ENCODE measurements at regions not wholly inside any gene's neighbourhood (a gene's known extent, or its start where the extent isn't known, plus 50 kb on each side); places are given as distances from the start of the nearest gene placed in this dataset.
"Not testable (repeated sequence)": the region's sequence is repeated elsewhere in the genome, so short reads cannot be mapped to it uniquely, and the experiment has no call there.

DNA sequence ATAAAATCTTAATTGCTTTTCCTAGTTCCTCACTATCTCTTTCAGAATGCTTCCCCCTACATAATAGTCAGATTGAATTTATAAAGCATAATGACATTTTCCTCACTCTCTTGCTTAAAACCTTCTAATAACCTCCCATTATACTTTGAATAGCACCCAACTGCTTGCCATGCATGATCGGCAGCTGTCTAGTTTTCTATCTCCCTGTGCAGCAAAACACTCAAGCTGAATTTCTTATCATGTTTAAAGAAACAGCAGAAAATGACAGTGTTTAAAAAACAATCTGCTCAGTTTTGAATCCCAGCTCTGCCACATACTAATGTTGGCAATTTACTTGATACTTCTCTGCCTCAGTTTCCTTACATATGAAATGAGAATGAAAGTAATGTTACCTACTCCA lies 947.1 kb upstream of the HS3ST1 start:
- DNase-seq (ENCODE audit: low read depth, low spot score) = no peak
- no peaks in the 10 kb centered on the region for H3K4me1 ChIP-seq (ENCODE audit: control insufficient read depth, insufficient read depth, low read length)
- H3K4me3 ChIP-seq (ENCODE audit: low read length) = no peak overlapping the region
- H3K36me3 ChIP-seq (ENCODE audit: control insufficient read depth, insufficient read depth, low read length) = no peaks in the 10 kb centered on the region
- H3K9me3 ChIP-seq (ENCODE audit: control insufficient read depth, insufficient read depth, low read length) = no peaks in the 10 kb centered on the region
- WGBS (ENCODE audit: insufficient coverage, insufficient read length) = no CpG with 5 or more reads among the region's 1 CpG
- no peak overlapping the region for H3K27ac ChIP-seq (ENCODE audit: low read length)
- no peaks in the 10 kb centered on the region for H3K27me3 ChIP-seq (ENCODE audit: control insufficient read depth, insufficient read depth, low read length)

GRCh38 chr4:12365869-12366268 lies 937.2 kb upstream of the HS3ST1 start:
- not testable (repeated sequence) for H3K36me3 ChIP-seq (ENCODE audit: control insufficient read depth, insufficient read depth, low read length); H3K27me3 ChIP-seq (ENCODE audit: control insufficient read depth, insufficient read depth, low read length); DNase-seq (ENCODE audit: low read depth, low spot score)

DNA sequence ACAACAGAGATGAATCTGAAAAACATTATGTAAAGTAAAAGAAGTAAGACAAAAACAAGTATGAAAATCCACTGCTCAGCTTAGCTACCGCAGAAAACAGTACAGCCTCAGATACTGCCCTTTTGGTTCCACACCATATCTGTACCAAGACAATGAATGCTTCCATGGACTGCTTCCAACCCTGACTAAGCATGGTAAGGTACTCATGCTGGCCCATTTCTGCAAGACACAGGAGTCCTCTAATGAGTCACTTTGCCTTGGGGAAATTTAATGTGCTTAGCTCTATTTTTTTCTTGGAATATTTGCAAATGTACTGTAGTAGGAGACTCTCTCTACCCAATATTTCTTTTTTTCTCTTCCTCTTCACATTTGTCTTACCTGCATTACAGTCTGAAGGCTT lies 931.7 kb upstream of the HS3ST1 start:
- no peak for DNase-seq (ENCODE audit: low read depth, low spot score)
- H3K36me3 ChIP-seq (ENCODE audit: control insufficient read depth, insufficient read depth, low read length) = no peaks in the 10 kb centered on the region

More at GRCh38 chr4:12365869-12366268, 937.2 kb upstream of the HS3ST1 start:
- H3K27ac ChIP-seq (ENCODE audit: low read length); H3K4me3 ChIP-seq (ENCODE audit: low read length); H3K9me3 ChIP-seq (ENCODE audit: control insufficient read depth, insufficient read depth, low read length); H3K4me1 ChIP-seq (ENCODE audit: control insufficient read depth, insufficient read depth, low read length): not testable (repeated sequence)
- WGBS (ENCODE audit: insufficient coverage, insufficient read length) = no CpG with 5 or more reads among the region's 7 CpGs

DNA sequence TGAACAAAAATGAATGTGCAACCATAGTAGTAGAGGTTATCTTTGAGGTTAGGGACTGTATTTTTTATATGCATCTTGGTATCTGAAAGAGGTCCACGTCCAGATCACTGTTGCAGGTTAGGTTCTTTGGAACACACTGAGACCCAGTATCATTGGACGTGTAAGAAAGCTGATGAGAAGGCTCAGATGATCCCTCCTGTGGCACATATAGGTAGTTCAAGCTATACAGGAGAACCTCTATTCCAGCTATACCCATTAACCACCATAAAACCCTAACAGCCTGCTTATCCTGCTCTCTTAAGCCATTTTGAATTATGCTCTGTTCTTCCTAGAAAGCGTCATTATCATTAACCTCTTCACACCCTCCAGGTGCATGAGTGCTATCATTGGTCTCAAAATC lies 930.7 kb upstream of the HS3ST1 start:
- no peaks in the 10 kb centered on the region for H3K4me1 ChIP-seq (ENCODE audit: control insufficient read depth, insufficient read depth, low read length)
- H3K27ac ChIP-seq (ENCODE audit: low read length) = no peak overlapping the region
- no peak overlapping the region for H3K4me3 ChIP-seq (ENCODE audit: low read length)
- no peak for DNase-seq (ENCODE audit: low read depth, low spot score)
- H3K27me3 ChIP-seq (ENCODE audit: control insufficient read depth, insufficient read depth, low read length) = no peaks in the 10 kb centered on the region
- no CpG with 5 or more reads among the region's 3 CpGs for WGBS (ENCODE audit: insufficient coverage, insufficient read length)
- no peaks in the 10 kb centered on the region for H3K36me3 ChIP-seq (ENCODE audit: control insufficient read depth, insufficient read depth, low read length)
- no peaks in the 10 kb centered on the region for H3K9me3 ChIP-seq (ENCODE audit: control insufficient read depth, insufficient read depth, low read length)

More for the DNA sequence above, 931.7 kb upstream of the HS3ST1 start:
- H3K27ac ChIP-seq (ENCODE audit: low read length) = no peak overlapping the region
- H3K9me3 ChIP-seq (ENCODE audit: control insufficient read depth, insufficient read depth, low read length) = no peaks in the 10 kb centered on the region
- H3K4me3 ChIP-seq (ENCODE audit: low read length) = no peak overlapping the region
- WGBS (ENCODE audit: insufficient coverage, insufficient read length) = no CpG with 5 or more reads among the region's 1 CpG
- no peaks in the 10 kb centered on the region for H3K4me1 ChIP-seq (ENCODE audit: control insufficient read depth, insufficient read depth, low read length)
- no peaks in the 10 kb centered on the region for H3K27me3 ChIP-seq (ENCODE audit: control insufficient read depth, insufficient read depth, low read length)

- not testable (repeated sequence) for DNase-seq (ENCODE audit: low read depth, low spot score); H3K4me3 ChIP-seq (ENCODE audit: low read length); H3K36me3 ChIP-seq (ENCODE audit: control insufficient read depth, insufficient read depth, low read length); H3K9me3 ChIP-seq (ENCODE audit: control insufficient read depth, insufficient read depth, low read length); H3K4me1 ChIP-seq (ENCODE audit: control insufficient read depth, insufficient read depth, low read length); H3K27ac ChIP-seq (ENCODE audit: low read length); H3K27me3 ChIP-seq (ENCODE audit: control insufficient read depth, insufficient read depth, low read length)
- WGBS (ENCODE audit: insufficient coverage, insufficient read length) = no CpG with 5 or more reads among the region's 2 CpGs
These were observed 904.4 kb upstream of the HS3ST1 start for GRCh38 chr4:12333083-12333482.

DNA sequence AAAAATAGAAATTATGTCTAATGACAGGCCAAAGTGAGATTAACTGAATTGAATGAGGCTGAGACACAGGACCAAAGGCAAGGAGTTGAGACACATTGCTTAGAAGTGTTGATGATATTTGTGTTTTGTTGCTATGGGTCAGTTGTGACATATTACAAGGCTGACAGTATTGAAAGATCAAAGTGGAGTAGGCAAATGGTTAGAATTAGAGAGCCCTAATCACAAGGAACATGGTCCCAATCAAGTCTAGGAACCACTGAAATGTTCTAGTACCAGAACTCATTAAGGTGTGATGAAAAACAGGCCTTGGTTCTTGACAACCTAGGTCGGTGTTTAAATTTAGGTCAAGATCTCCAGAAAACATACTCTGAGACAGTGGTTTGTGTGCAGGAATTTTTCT lies 896.3 kb upstream of the HS3ST1 start:
- Histone ChIP-seq H3K4me1 (ENCODE audit: control insufficient read depth, insufficient read depth, low read length) (no peaks in the 10 kb centered on the region), H3K4me3 (ENCODE audit: low read length) (no peak overlapping the region), H3K36me3 (ENCODE audit: control insufficient read depth, insufficient read depth, low read length) (no peaks in the 10 kb centered on the region), H3K27me3 (ENCODE audit: control insufficient read depth, insufficient read depth, low read length) (no peaks in the 10 kb centered on the region), H3K9me3 (ENCODE audit: control insufficient read depth, insufficient read depth, low read length) (no peaks in the 10 kb centered on the region), H3K27ac (ENCODE audit: low read length) (no peak overlapping the region)
- no CpG with 5 or more reads among the region's 1 CpG for WGBS (ENCODE audit: insufficient coverage, insufficient read length)
- no peak for DNase-seq (ENCODE audit: low read depth, low spot score)

GRCh38 chr4:12319765-12320164 lies 891.1 kb upstream of the HS3ST1 start:
- Histone ChIP-seq H3K36me3 (ENCODE audit: control insufficient read depth, insufficient read depth, low read length) (no peaks in the 10 kb centered on the region), H3K27me3 (ENCODE audit: control insufficient read depth, insufficient read depth, low read length) (no peaks in the 10 kb centered on the region), H3K9me3 (ENCODE audit: control insufficient read depth, insufficient read depth, low read length) (no peaks in the 10 kb centered on the region), H3K4me1 (ENCODE audit: control insufficient read depth, insufficient read depth, low read length) (no peaks in the 10 kb centered on the region), H3K27ac (ENCODE audit: low read length) (no peak overlapping the region), H3K4me3 (ENCODE audit: low read length) (no peak overlapping the region)
- no peak for DNase-seq (ENCODE audit: low read depth, low spot score)
- no CpG with 5 or more reads among the region's 4 CpGs for WGBS (ENCODE audit: insufficient coverage, insufficient read length)

DNA sequence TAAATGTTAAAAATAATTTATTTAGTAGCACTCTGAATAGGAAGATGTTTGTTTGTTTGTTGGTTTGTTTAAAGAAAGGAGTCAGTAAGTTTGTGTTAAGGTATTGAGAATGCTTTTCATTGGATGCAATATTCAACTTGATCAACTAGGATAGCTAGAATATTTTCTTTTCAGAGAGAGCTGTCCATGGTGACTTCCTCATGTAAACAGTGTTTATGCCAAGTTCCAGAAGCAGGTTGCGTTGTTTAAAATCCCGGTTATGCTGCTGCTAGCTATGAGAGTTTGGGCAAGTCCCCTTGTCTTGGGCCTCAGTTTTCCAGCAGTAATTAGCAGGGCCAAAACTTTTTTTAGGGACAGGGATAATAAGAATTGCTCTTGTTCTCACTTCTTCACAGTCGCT lies 876.2 kb upstream of the HS3ST1 start:
- Histone ChIP-seq H3K4me1 (ENCODE audit: control insufficient read depth, insufficient read depth, low read length) (no peaks in the 10 kb centered on the region), H3K36me3 (ENCODE audit: control insufficient read depth, insufficient read depth, low read length) (no peaks in the 10 kb centered on the region), H3K4me3 (ENCODE audit: low read length) (no peak overlapping the region), H3K9me3 (ENCODE audit: control insufficient read depth, insufficient read depth, low read length) (no peaks in the 10 kb centered on the region), H3K27me3 (ENCODE audit: control insufficient read depth, insufficient read depth, low read length) (no peaks in the 10 kb centered on the region), H3K27ac (ENCODE audit: low read length) (no peak overlapping the region)
- no peak for DNase-seq (ENCODE audit: low read depth, low spot score)
- WGBS (ENCODE audit: insufficient coverage, insufficient read length) = no CpG with 5 or more reads among the region's 3 CpGs

- DNase-seq (ENCODE audit: low read depth, low spot score) = no peak
- Histone ChIP-seq H3K4me3 (ENCODE audit: low read length) (no peak overlapping the region), H3K27me3 (ENCODE audit: control insufficient read depth, insufficient read depth, low read length) (no peaks in the 10 kb centered on the region), H3K4me1 (ENCODE audit: control insufficient read depth, insufficient read depth, low read length) (no peaks in the 10 kb centered on the region), H3K27ac (ENCODE audit: low read length) (no peak overlapping the region), H3K9me3 (ENCODE audit: control insufficient read depth, insufficient read depth, low read length) (no peaks in the 10 kb centered on the region), H3K36me3 (ENCODE audit: control insufficient read depth, insufficient read depth, low read length) (no peaks in the 10 kb centered on the region)
- WGBS (ENCODE audit: insufficient coverage, insufficient read length) = 100% methylated on average over 1 of the region's 1 CpG
These were observed 867.7 kb upstream of the HS3ST1 start for GRCh38 chr4:12296366-12296765.

GRCh38 chr4:12293906-12294525 lies 865.3 kb upstream of the HS3ST1 start:
- Histone ChIP-seq H3K36me3 (ENCODE audit: control insufficient read depth, insufficient read depth, low read length) (no peaks in the 10 kb centered on the region), H3K4me3 (ENCODE audit: low read length) (no peak overlapping the region), H3K4me1 (ENCODE audit: control insufficient read depth, insufficient read depth, low read length) (no peaks in the 10 kb centered on the region), H3K27ac (ENCODE audit: low read length) (no peak overlapping the region), H3K27me3 (ENCODE audit: control insufficient read depth, insufficient read depth, low read length) (no peaks in the 10 kb centered on the region), H3K9me3 (ENCODE audit: control insufficient read depth, insufficient read depth, low read length) (no peaks in the 10 kb centered on the region)
- no peak for DNase-seq (ENCODE audit: low read depth, low spot score)
- WGBS (ENCODE audit: insufficient coverage, insufficient read length) = no CpG with 5 or more reads among the region's 1 CpG

GRCh38 chr4:12286351-12286750 lies 857.7 kb upstream of the HS3ST1 start:
- H3K36me3 ChIP-seq (ENCODE audit: control insufficient read depth, insufficient read depth, low read length) = no peaks in the 10 kb centered on the region
- no peak overlapping the region for H3K27ac ChIP-seq (ENCODE audit: low read length)
- DNase-seq (ENCODE audit: low read depth, low spot score) = no peak
- no peak overlapping the region for H3K4me3 ChIP-seq (ENCODE audit: low read length)
- H3K9me3 ChIP-seq (ENCODE audit: control insufficient read depth, insufficient read depth, low read length) = no peaks in the 10 kb centered on the region; the same call in 1 of the 2 replicates
- WGBS (ENCODE audit: insufficient coverage, insufficient read length) = no CpG with 5 or more reads among the region's 5 CpGs
- H3K4me1 ChIP-seq (ENCODE audit: control insufficient read depth, insufficient read depth, low read length) = no peaks in the 10 kb centered on the region
- no peaks in the 10 kb centered on the region for H3K27me3 ChIP-seq (ENCODE audit: control insufficient read depth, insufficient read depth, low read length)
